Glutamatergic neuron (in vitro differentiated cells): ENCODE measurements at regions not wholly inside any gene's neighbourhood (a gene's known extent, or its start where the extent isn't known, plus 50 kb on each side); places are given as distances from the start of the nearest gene placed in this dataset.

Source experiments
- DNase-seq: peaks from one replicate; pipeline ENCODE4 v3.0.0; 2022
- H3K27ac Mint-ChIP-seq: one replicate; pipeline ENCODE4 v1.8.0; 2020; ENCODE audit warnings: mild to moderate bottlenecking, mixed read lengths, inconsistent platforms; ENCODE audit not compliant: unreplicated experiment
- H3K27me3 Mint-ChIP-seq: one replicate; pipeline ENCODE4 v1.8.0; 2020; ENCODE audit warnings: mild to moderate bottlenecking, moderate library complexity, mixed read lengths, inconsistent platforms; ENCODE audit not compliant: unreplicated experiment
- H3K36me3 Mint-ChIP-seq: one replicate; pipeline ENCODE4 v1.8.0; 2020; ENCODE audit warnings: mild to moderate bottlenecking, mixed read lengths, inconsistent platforms; ENCODE audit not compliant: unreplicated experiment
- H3K4me1 Mint-ChIP-seq: one replicate; pipeline ENCODE4 v1.8.0; 2020; ENCODE audit warnings: mild to moderate bottlenecking, low read depth, mixed read lengths, inconsistent platforms; ENCODE audit not compliant: unreplicated experiment
- H3K4me3 Mint-ChIP-seq: one replicate; pipeline ENCODE4 v1.8.0; 2020; ENCODE audit warnings: mild to moderate bottlenecking, mixed read lengths, inconsistent platforms; ENCODE audit not compliant: unreplicated experiment
- H3K9me3 Mint-ChIP-seq: one replicate; pipeline ENCODE4 v1.8.0; 2020; ENCODE audit warnings: mild to moderate bottlenecking, moderate library complexity, mixed read lengths, inconsistent platforms; ENCODE audit not compliant: unreplicated experiment
- CTCF ChIP-seq: fragments of 200-600 bp; sonication (generic); IDR thresholded peaks from one replicate; pipeline ENCODE4 v1.5.0; 2021; ENCODE audit not compliant: partially characterized antibody, unreplicated experiment

GRCh38 chr2:41878056-41878455, 169.8 kb upstream of the PKDCC start:
- peaks cover 36% of the 10 kb centered on the region for H3K4me1 Mint-ChIP-seq
- peaks cover 8% of the 10 kb centered on the region for H3K9me3 Mint-ChIP-seq
- no peak for TF ChIP-seq CTCF

GRCh38 chr2:41878716-41879234, 169.0 kb upstream of the PKDCC start:
- peaks cover 8% of the 10 kb centered on the region for H3K27me3 Mint-ChIP-seq
- no peaks in the 10 kb centered on the region for H3K36me3 Mint-ChIP-seq
- peak overlapping the region; percentile 97 for H3K27ac Mint-ChIP-seq
- DNase-seq: no peak
- peaks cover 30% of the 10 kb centered on the region for H3K4me1 Mint-ChIP-seq
- TF ChIP-seq CTCF: no peak
- H3K4me3 Mint-ChIP-seq: peak overlapping the region; percentile 43
- peaks cover 8% of the 10 kb centered on the region for H3K9me3 Mint-ChIP-seq

More at GRCh38 chr2:41878056-41878455, 169.8 kb upstream of the PKDCC start:
- no peak for DNase-seq
- no peaks in the 10 kb centered on the region for H3K36me3 Mint-ChIP-seq
- H3K27ac Mint-ChIP-seq: no peak overlapping the region
- peaks cover 8% of the 10 kb centered on the region for H3K27me3 Mint-ChIP-seq
- no peak overlapping the region for H3K4me3 Mint-ChIP-seq

GRCh38 chr2:41879235-41879916, 168.4 kb upstream of the PKDCC start:
- H3K36me3 Mint-ChIP-seq: no peaks in the 10 kb centered on the region

GRCh38 chr2:41880561-41881243, 167.1 kb upstream of the PKDCC start:
- Mint-ChIP-seq H3K36me3 (no peaks in the 10 kb centered on the region), H3K9me3 (peaks cover 8% of the 10 kb centered on the region), H3K27ac (no peak overlapping the region), H3K27me3 (peaks cover 8% of the 10 kb centered on the region), H3K4me1 (peaks cover 26% of the 10 kb centered on the region), H3K4me3 (no peak overlapping the region)
- DNase-seq: no peak
- TF ChIP-seq CTCF: no peak

More at GRCh38 chr2:41879235-41879916, 168.4 kb upstream of the PKDCC start:
- peak; percentile 45 for DNase-seq
- Mint-ChIP-seq H3K4me3 (peak overlapping the region; percentile 43), H3K27ac (peak overlapping the region; percentile 97), H3K9me3 (peaks cover 8% of the 10 kb centered on the region), H3K4me1 (peaks cover 28% of the 10 kb centered on the region), H3K27me3 (peaks cover 8% of the 10 kb centered on the region)
- no peak for TF ChIP-seq CTCF

- no peak for TF ChIP-seq CTCF
- Mint-ChIP-seq H3K27ac (no peak overlapping the region), H3K9me3 (peaks cover 8% of the 10 kb centered on the region), H3K4me1 (peaks cover 26% of the 10 kb centered on the region), H3K36me3 (no peaks in the 10 kb centered on the region), H3K27me3 (peaks cover 8% of the 10 kb centered on the region), H3K4me3 (no peak overlapping the region)
- no peak for DNase-seq
Observed at GRCh38 chr2:41881249-41881648, 166.6 kb upstream of the PKDCC start.
